OCI-LY1 (cell line): ENCODE measurements at regions not wholly inside any gene's neighbourhood (a gene's known extent, or its start where the extent isn't known, plus 50 kb on each side); places are given as distances from the start of the nearest gene placed in this dataset.

Experiments used
- H2AFZ ChIP-seq: fragments of 200-600 bp; sonication (generic), shearing (Covaris generic); 2 replicates; pipeline ENCODE4 v1.6.0; 2014; ENCODE audit warnings: antibody characterized with exemption, mild to moderate bottlenecking, low read length
- H3F3A ChIP-seq: fragments of 200-600 bp; sonication (generic), shearing (Covaris generic); 2 replicates; pipeline ENCODE4 v1.6.0; 2014; ENCODE audit warnings: mild to moderate bottlenecking, antibody characterized with exemption, low read length, moderate library complexity; ENCODE audit not compliant: insufficient read depth
- H3K27ac ChIP-seq: fragments of 200-600 bp; sonication (generic); 2 replicates; pipeline ENCODE4 v1.5.1; 2014; ENCODE audit warnings: low read length, mixed run types, mild to moderate bottlenecking, low read depth; ENCODE audit not compliant: poor library complexity, severe bottlenecking
- H3K27me3 ChIP-seq: fragments of 200-600 bp; sonication (generic); 2 replicates; pipeline ENCODE4 v1.6.0; 2014; ENCODE audit warnings: antibody characterized with exemption, mild to moderate bottlenecking, low read length, moderate library complexity; ENCODE audit not compliant: insufficient read depth
- H3K36me3 ChIP-seq: fragments of 200-600 bp; sonication (generic); 2 replicates; pipeline ENCODE4 v1.6.1; 2014; ENCODE audit warnings: mild to moderate bottlenecking, antibody characterized with exemption, low read length, moderate library complexity, mixed read lengths; ENCODE audit not compliant: insufficient read depth
- H3K4me1 ChIP-seq: fragments of 200-600 bp; sonication (generic); 2 replicates; pipeline ENCODE4 v1.5.1; 2014; ENCODE audit warnings: mild to moderate bottlenecking, low read length, moderate library complexity; ENCODE audit not compliant: insufficient read depth, severe bottlenecking
- H3K4me2 ChIP-seq: fragments of 200-600 bp; sonication (generic), shearing (Covaris generic); 2 replicates; pipeline ENCODE4 v1.6.1; 2014; ENCODE audit warnings: low read length
- H3K4me3 ChIP-seq: fragments of 200-600 bp; sonication (generic); 2 replicates; pipeline ENCODE4 v1.5.1; 2014; ENCODE audit warnings: low read length, low read depth, mild to moderate bottlenecking, mixed read lengths; ENCODE audit not compliant: poor library complexity, severe bottlenecking
- H3K79me2 ChIP-seq: fragments of 200-600 bp; shearing (Covaris generic); 2 replicates; pipeline ENCODE4 v1.6.1; 2016; ENCODE audit warnings: mixed run types, low read length, mixed read lengths; ENCODE audit not compliant: insufficient read depth
- H3K9ac ChIP-seq: fragments of 200-600 bp; sonication (generic), shearing (Covaris generic); 2 replicates; pipeline ENCODE4 v1.6.1; 2014; ENCODE audit warnings: mild to moderate bottlenecking, low read length, mixed read lengths
- H3K9me2 ChIP-seq: fragments of 200-600 bp; sonication (generic), shearing (Covaris generic); 2 replicates; pipeline ENCODE4 v1.6.1; 2014; ENCODE audit warnings: low read depth, mild to moderate bottlenecking, low read length, mixed read lengths
- H3K9me3 ChIP-seq: fragments of 200-600 bp; shearing (Covaris generic); 2 replicates; pipeline ENCODE4 v1.6.1; 2014; ENCODE audit warnings: low read length, mixed read lengths
- H4K20me1 ChIP-seq: fragments of 200-600 bp; sonication (generic), shearing (Covaris generic); 2 replicates; pipeline ENCODE4 v1.6.0; 2016; ENCODE audit warnings: mild to moderate bottlenecking, low read length; ENCODE audit not compliant: insufficient read depth
- EZH2 ChIP-seq: fragments of 200-600 bp; sonication (generic), shearing (Covaris generic); IDR thresholded peaks from 2 replicates; pipeline ENCODE4 v1.8.0; 2017; ENCODE audit warnings: borderline replicate concordance, mixed run types, mild to moderate bottlenecking, antibody characterized with exemption, low read length, moderate library complexity, mixed read lengths
- TF ChIP-seq, protein P1 (sequence below): fragments of 200-600 bp; sonication (generic), shearing (Covaris generic); IDR thresholded peaks from 2 replicates; pipeline ENCODE4 v1.5.1; 2017; ENCODE audit warnings: mild to moderate bottlenecking, antibody characterized with exemption, low read length, moderate library complexity, mixed read lengths

GRCh38 chr3:25169151-25169550 lies 258.9 kb upstream of the RARB start:
- Histone ChIP-seq H3K4me2 (no peak overlapping the region), H4K20me1 (no peaks in the 10 kb centered on the region), H3K27me3 (no peaks in the 10 kb centered on the region), H3K9me2 (no peaks in the 10 kb centered on the region), H3K4me3 (no peak overlapping the region), H3K27ac (no peak overlapping the region), H2AFZ (no peak overlapping the region), H3K36me3 (no peaks in the 10 kb centered on the region), H3K4me1 (no peaks in the 10 kb centered on the region), H3F3A (no peaks in the 10 kb centered on the region), H3K79me2 (no peaks in the 10 kb centered on the region), H3K9me3 (no peaks in the 10 kb centered on the region), H3K9ac (no peak overlapping the region)
- TF ChIP-seq, protein P1, sequence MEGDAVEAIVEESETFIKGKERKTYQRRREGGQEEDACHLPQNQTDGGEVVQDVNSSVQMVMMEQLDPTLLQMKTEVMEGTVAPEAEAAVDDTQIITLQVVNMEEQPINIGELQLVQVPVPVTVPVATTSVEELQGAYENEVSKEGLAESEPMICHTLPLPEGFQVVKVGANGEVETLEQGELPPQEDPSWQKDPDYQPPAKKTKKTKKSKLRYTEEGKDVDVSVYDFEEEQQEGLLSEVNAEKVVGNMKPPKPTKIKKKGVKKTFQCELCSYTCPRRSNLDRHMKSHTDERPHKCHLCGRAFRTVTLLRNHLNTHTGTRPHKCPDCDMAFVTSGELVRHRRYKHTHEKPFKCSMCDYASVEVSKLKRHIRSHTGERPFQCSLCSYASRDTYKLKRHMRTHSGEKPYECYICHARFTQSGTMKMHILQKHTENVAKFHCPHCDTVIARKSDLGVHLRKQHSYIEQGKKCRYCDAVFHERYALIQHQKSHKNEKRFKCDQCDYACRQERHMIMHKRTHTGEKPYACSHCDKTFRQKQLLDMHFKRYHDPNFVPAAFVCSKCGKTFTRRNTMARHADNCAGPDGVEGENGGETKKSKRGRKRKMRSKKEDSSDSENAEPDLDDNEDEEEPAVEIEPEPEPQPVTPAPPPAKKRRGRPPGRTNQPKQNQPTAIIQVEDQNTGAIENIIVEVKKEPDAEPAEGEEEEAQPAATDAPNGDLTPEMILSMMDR = no peak
- no peak for TF ChIP-seq EZH2

- H3K4me3 ChIP-seq = no peak overlapping the region
- H2AFZ ChIP-seq = no peak overlapping the region
- H3K4me1 ChIP-seq = no peaks in the 10 kb centered on the region
- H3K9me3 ChIP-seq = no peaks in the 10 kb centered on the region
- H3K79me2 ChIP-seq = no peaks in the 10 kb centered on the region
- no peaks in the 10 kb centered on the region for H3K27me3 ChIP-seq
- no peak overlapping the region for H3K27ac ChIP-seq
- no peaks in the 10 kb centered on the region for H3K9me2 ChIP-seq
- H3K36me3 ChIP-seq = no peaks in the 10 kb centered on the region
- H3F3A ChIP-seq = no peaks in the 10 kb centered on the region
- TF ChIP-seq, protein P1 = no peak
- no peak for TF ChIP-seq EZH2
- no peaks in the 10 kb centered on the region for H4K20me1 ChIP-seq
- no peak overlapping the region for H3K9ac ChIP-seq
- no peak overlapping the region for H3K4me2 ChIP-seq
Observed at GRCh38 chr3:25170021-25170420, 258.0 kb upstream of the RARB start.

GRCh38 chr3:25171118-25171807 lies 256.8 kb upstream of the RARB start:
- no peaks in the 10 kb centered on the region for H3K4me1 ChIP-seq
- H3K4me2 ChIP-seq = no peak overlapping the region
- H2AFZ ChIP-seq = no peak overlapping the region
- H3K36me3 ChIP-seq = no peaks in the 10 kb centered on the region
- H3K27me3 ChIP-seq = no peaks in the 10 kb centered on the region
- H3F3A ChIP-seq = no peaks in the 10 kb centered on the region
- H3K9ac ChIP-seq = no peak overlapping the region
- no peak overlapping the region for H3K4me3 ChIP-seq
- no peaks in the 10 kb centered on the region for H3K9me3 ChIP-seq
- H3K27ac ChIP-seq = no peak overlapping the region
- H3K79me2 ChIP-seq = no peaks in the 10 kb centered on the region
- H4K20me1 ChIP-seq = no peaks in the 10 kb centered on the region
- no peaks in the 10 kb centered on the region for H3K9me2 ChIP-seq
- TF ChIP-seq, protein P1 = no peak
- no peak for TF ChIP-seq EZH2
